HUES64 (cell line): ENCODE measurements at regions not wholly inside any gene's neighbourhood (a gene's known extent, or its start where the extent isn't known, plus 50 kb on each side); places are given as distances from the start of the nearest gene placed in this dataset.

Source experiments
- H3K27ac ChIP-seq: 2 replicates; pipeline ENCODE4 v1.7.0; 2013; ENCODE audit warnings: low read depth, low read length, inconsistent platforms
- H3K27me3 ChIP-seq: 2 replicates; pipeline ENCODE4 v1.6.1; 2013; ENCODE audit warnings: mild to moderate bottlenecking, low read length; ENCODE audit not compliant: insufficient read depth
- H3K36me3 ChIP-seq: 2 replicates; pipeline ENCODE4 v1.6.1; 2013; ENCODE audit warnings: mild to moderate bottlenecking, low read length; ENCODE audit not compliant: insufficient read depth
- H3K4me1 ChIP-seq: 2 replicates; pipeline ENCODE4 v1.6.1; 2013; ENCODE audit warnings: mild to moderate bottlenecking, low read length, moderate library complexity; ENCODE audit not compliant: insufficient read depth
- H3K4me3 ChIP-seq: 2 replicates; pipeline ENCODE4 v1.5.1; 2013; ENCODE audit warnings: mild to moderate bottlenecking, low read length, moderate library complexity
- H3K9ac ChIP-seq: 2 replicates; pipeline ENCODE4 v1.6.1; 2013; ENCODE audit warnings: mild to moderate bottlenecking, low read depth, low read length
- H3K9me3 ChIP-seq: 2 replicates; pipeline ENCODE4 v1.6.1; 2013; ENCODE audit warnings: low read depth, low read length; ENCODE audit not compliant: insufficient read depth
- WGBS: fragments of 150-250, 120-280 bp; methylation state at CpG from one replicate; pipeline ENCODE4 v1.1.7; 2013; ENCODE audit warnings: missing lambda C conversion rate; 5-methylcytosine and 5-hydroxymethylcytosine counted together

GRCh38 chr2:171241771-171242170 lies 81.1 kb upstream of the TLK1 start:
- no peaks in the 10 kb centered on the region for H3K36me3 ChIP-seq
- H3K27ac ChIP-seq = no peak overlapping the region
- H3K4me1 ChIP-seq = no peaks in the 10 kb centered on the region
- 75% methylated on average over 1 of the region's 1 CpG for WGBS
- H3K4me3 ChIP-seq = no peak overlapping the region
- H3K27me3 ChIP-seq = no peaks in the 10 kb centered on the region
- H3K9ac ChIP-seq = no peak overlapping the region
- H3K9me3 ChIP-seq = peaks cover 23% of the 10 kb centered on the region

- Histone ChIP-seq H3K27ac (no peak overlapping the region), H3K4me3 (no peak overlapping the region), H3K4me1 (no peaks in the 10 kb centered on the region), H3K9ac (no peak overlapping the region), H3K36me3 (no peaks in the 10 kb centered on the region), H3K9me3 (no peaks in the 10 kb centered on the region), H3K27me3 (no peaks in the 10 kb centered on the region)
- 96% methylated on average over 4 of the region's 4 CpGs for WGBS
Observed at GRCh38 chr2:171238946-171239345, 78.3 kb upstream of the TLK1 start.

DNA sequence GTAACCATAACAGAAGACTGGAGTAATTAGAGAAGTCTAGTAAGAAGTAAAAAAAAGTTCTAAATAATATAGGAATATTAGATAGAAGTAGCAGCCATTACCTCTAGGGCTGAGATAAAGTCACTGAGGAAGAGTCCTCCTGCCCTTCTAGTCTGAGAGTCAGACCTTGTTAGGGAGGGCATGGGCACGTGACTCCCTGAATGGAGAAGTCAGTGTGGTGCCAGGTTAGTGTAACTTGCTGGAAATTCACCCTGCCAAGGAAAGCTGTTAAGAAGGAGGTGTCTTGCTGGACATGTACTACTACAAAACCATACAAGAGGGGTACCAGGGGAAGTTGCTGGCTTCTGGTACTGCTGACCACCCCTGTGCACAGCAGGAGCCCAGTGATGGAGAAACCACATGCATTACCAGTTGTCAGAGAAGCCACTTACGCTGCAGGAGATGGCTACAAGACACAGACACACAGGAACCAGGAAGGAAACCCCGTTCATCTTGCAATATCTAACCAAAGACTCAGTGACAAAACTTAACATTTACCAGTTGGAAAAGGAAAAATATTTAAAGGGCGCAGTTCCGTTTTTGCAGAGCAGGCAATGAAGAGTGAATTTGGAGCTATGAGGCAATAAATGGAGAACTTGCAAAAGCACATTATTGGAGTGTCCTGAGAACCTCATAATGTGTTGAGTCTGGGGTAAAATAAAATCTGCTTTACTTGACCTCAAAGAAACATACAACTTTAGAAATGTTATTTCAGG lies 77.2 kb upstream of the TLK1 start:
- H3K9ac ChIP-seq = no peak overlapping the region
- no peaks in the 10 kb centered on the region for H3K36me3 ChIP-seq

GRCh38 chr2:171235262-171235881 lies 74.7 kb upstream of the TLK1 start:
- WGBS = 94% methylated on average over 8 of the region's 8 CpGs
- Histone ChIP-seq H3K4me1 (no peaks in the 10 kb centered on the region), H3K36me3 (no peaks in the 10 kb centered on the region), H3K9ac (no peak overlapping the region), H3K9me3 (no peaks in the 10 kb centered on the region), H3K27ac (no peak overlapping the region), H3K4me3 (no peak overlapping the region), H3K27me3 (no peaks in the 10 kb centered on the region)

More for the DNA sequence above, 77.2 kb upstream of the TLK1 start:
- Histone ChIP-seq H3K4me1 (no peaks in the 10 kb centered on the region), H3K27ac (no peak overlapping the region), H3K27me3 (no peaks in the 10 kb centered on the region), H3K9me3 (no peaks in the 10 kb centered on the region), H3K4me3 (no peak overlapping the region)
- WGBS = 93% methylated on average over 5 of the region's 5 CpGs

DNA sequence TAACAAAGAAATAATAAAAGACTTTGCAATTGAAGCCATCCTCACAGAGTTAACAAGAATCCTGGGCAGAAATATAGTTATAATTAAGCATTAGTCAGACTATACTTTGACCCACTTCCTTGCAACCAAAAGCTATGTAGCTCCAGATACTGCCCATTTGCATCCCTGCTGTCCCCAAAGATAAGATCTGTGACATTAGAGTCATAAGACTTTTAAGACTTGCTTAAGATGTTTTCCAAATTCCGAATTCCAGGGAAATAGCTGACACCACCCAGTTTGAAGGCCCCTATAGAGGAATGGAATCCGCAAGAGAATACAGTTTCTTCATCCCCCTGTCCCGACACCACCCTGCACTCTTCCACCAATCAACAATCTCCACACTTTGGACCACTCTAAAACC lies 69.5 kb upstream of the TLK1 start:
- H3K4me3 ChIP-seq = no peak overlapping the region
- WGBS = 87% methylated on average over 3 of the region's 3 CpGs
- H3K27me3 ChIP-seq = no peaks in the 10 kb centered on the region
- H3K36me3 ChIP-seq = no peaks in the 10 kb centered on the region
- H3K27ac ChIP-seq = no peak overlapping the region
- no peaks in the 10 kb centered on the region for H3K9me3 ChIP-seq
- H3K9ac ChIP-seq = no peak overlapping the region
- H3K4me1 ChIP-seq = no peaks in the 10 kb centered on the region

GRCh38 chr2:171228826-171229225 lies 68.1 kb upstream of the TLK1 start:
- H3K36me3 ChIP-seq = no peaks in the 10 kb centered on the region
- H3K4me3 ChIP-seq = no peak overlapping the region
- no peaks in the 10 kb centered on the region for H3K4me1 ChIP-seq
- no peak overlapping the region for H3K27ac ChIP-seq
- no peak overlapping the region for H3K9ac ChIP-seq
- no peaks in the 10 kb centered on the region for H3K27me3 ChIP-seq
- peaks cover 7% of the 10 kb centered on the region; the same call in 1 of the 2 replicates for H3K9me3 ChIP-seq
- WGBS = 95% methylated on average over 2 of the region's 2 CpGs

GRCh38 chr2:171227066-171227782 lies 66.5 kb upstream of the TLK1 start:
- Histone ChIP-seq H3K27ac (no peak overlapping the region), H3K9me3 (peaks cover 7% of the 10 kb centered on the region; the same call in 1 of the 2 replicates), H3K4me3 (no peak overlapping the region), H3K4me1 (no peaks in the 10 kb centered on the region), H3K9ac (no peak overlapping the region), H3K27me3 (no peaks in the 10 kb centered on the region), H3K36me3 (no peaks in the 10 kb centered on the region)
- WGBS = 88% methylated on average over 2 of the region's 2 CpGs

- Histone ChIP-seq H3K9ac (no peak overlapping the region), H3K4me1 (no peaks in the 10 kb centered on the region), H3K27ac (no peak overlapping the region), H3K36me3 (no peaks in the 10 kb centered on the region), H3K4me3 (no peak overlapping the region), H3K9me3 (peaks cover 7% of the 10 kb centered on the region; the same call in 1 of the 2 replicates), H3K27me3 (no peaks in the 10 kb centered on the region)
Observed at GRCh38 chr2:171226461-171226860, 65.8 kb upstream of the TLK1 start.

- Histone ChIP-seq H3K27ac (no peak overlapping the region), H3K36me3 (no peaks in the 10 kb centered on the region), H3K27me3 (no peaks in the 10 kb centered on the region), H3K4me3 (no peak overlapping the region), H3K9me3 (peaks cover 7% of the 10 kb centered on the region; the same call in 1 of the 2 replicates), H3K9ac (no peak overlapping the region), H3K4me1 (no peaks in the 10 kb centered on the region)
- WGBS = no CpG with 5 or more reads among the region's 1 CpG
Observed at GRCh38 chr2:171225989-171226388, 65.3 kb upstream of the TLK1 start.

DNA sequence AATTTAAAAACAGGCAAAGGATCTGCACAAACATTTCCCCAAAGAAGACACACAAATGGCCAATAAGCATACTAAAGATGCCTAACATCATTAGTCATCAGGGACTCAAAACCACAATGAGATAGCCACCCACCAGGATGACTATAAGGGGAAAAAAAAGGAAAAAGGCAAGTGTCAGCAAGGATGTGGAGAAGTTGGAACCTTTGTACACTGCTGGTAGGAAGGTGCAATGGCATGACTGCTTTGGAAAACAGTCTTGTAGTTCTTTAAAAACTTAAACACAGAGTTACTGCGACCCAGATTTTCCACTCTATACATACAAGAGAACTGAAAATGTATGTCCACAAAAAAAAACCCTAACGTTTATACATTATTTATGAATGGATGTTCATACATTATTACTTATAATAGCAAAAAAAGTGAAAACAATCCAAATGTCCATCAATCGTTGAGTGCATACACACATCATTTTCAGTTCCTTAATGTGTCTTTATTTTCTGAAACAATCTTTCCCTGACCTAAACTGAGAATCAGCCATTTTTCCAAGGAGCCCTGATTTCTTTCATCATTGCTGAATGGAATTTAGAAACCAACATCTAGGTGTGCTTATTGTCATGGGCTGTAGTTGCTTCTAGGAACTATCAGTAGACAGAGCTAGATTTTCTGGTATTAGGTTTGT lies 64.7 kb upstream of the TLK1 start:
- Histone ChIP-seq H3K36me3 (no peaks in the 10 kb centered on the region), H3K27ac (no peak overlapping the region), H3K9me3 (peaks cover 7% of the 10 kb centered on the region; the same call in 1 of the 2 replicates), H3K4me1 (no peaks in the 10 kb centered on the region), H3K4me3 (no peak overlapping the region), H3K27me3 (no peaks in the 10 kb centered on the region), H3K9ac (no peak overlapping the region)
- WGBS = 95% methylated on average over 1 of the region's 3 CpGs

DNA sequence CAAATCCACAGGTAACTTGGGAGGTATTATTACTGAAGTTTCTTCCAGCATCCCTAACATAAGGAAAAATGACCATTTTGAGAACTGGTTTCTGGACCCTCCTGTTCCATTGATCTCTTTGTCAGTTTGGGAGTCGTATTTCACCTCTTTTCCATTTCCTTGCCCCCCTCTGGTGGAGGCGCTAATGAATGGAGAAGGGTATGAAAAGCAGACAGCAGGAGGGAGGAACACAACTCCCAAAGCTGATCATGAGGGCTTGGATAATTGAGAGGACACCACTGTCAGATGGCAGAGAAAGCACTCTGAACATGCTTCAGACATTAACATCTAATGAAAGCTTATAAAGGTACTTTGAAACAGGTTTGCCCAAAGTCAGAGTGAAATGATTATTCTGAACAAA lies 56.6 kb upstream of the TLK1 start:
- H3K36me3 ChIP-seq = no peaks in the 10 kb centered on the region
- H3K9me3 ChIP-seq = peaks cover 13% of the 10 kb centered on the region
- H3K4me1 ChIP-seq = peaks cover 29% of the 10 kb centered on the region
- no peak overlapping the region for H3K9ac ChIP-seq
- H3K27ac ChIP-seq = peak overlapping the region; percentile 47; the same call in 1 of the 2 replicates
- no peak overlapping the region for H3K4me3 ChIP-seq
- H3K27me3 ChIP-seq = no peaks in the 10 kb centered on the region
- 8% methylated on average over 2 of the region's 2 CpGs for WGBS
